ENCODE measurements at regions not wholly inside any gene's neighbourhood (a gene's known extent, or its start where the extent isn't known, plus 50 kb on each side); places are given as distances from the start of the nearest gene placed in this dataset.

DNA sequence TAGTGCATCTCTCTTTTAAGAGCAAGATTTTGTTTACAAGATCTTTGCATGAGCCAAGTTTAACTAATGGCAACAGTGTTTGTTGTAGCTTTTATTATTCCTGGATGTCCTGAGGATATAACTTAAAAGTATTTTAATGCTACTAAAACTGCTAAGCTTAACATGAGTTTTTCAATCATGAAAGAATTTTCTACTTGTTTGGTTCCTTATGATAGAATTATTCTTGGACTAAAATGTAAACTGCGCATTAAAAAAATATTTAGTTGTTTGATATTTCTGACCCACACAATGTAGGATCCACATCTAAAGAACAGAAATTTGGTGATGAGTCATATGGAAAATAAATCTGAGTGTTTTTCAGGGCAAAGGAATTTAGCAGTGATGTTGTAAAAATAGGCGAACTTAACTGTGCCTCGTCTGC, 70.8 kb downstream of the RAP2B start:
- TF ChIP-seq, protein P1, sequence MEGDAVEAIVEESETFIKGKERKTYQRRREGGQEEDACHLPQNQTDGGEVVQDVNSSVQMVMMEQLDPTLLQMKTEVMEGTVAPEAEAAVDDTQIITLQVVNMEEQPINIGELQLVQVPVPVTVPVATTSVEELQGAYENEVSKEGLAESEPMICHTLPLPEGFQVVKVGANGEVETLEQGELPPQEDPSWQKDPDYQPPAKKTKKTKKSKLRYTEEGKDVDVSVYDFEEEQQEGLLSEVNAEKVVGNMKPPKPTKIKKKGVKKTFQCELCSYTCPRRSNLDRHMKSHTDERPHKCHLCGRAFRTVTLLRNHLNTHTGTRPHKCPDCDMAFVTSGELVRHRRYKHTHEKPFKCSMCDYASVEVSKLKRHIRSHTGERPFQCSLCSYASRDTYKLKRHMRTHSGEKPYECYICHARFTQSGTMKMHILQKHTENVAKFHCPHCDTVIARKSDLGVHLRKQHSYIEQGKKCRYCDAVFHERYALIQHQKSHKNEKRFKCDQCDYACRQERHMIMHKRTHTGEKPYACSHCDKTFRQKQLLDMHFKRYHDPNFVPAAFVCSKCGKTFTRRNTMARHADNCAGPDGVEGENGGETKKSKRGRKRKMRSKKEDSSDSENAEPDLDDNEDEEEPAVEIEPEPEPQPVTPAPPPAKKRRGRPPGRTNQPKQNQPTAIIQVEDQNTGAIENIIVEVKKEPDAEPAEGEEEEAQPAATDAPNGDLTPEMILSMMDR (IDR thresholded peaks at IDR 0.05 in 8 of 11, conservative IDR thresholded peaks at IDR 0.05 in 3 of 11): no peak
- no peak for TF ChIP-seq POLR2A (IDR thresholded peaks at IDR 0.05)

Measured in spleen (tissue), 7 donors.